ENCODE measurements at regions not wholly inside any gene's neighbourhood (a gene's known extent, or its start where the extent isn't known, plus 50 kb on each side); places are given as distances from the start of the nearest gene placed in this dataset.

DNA sequence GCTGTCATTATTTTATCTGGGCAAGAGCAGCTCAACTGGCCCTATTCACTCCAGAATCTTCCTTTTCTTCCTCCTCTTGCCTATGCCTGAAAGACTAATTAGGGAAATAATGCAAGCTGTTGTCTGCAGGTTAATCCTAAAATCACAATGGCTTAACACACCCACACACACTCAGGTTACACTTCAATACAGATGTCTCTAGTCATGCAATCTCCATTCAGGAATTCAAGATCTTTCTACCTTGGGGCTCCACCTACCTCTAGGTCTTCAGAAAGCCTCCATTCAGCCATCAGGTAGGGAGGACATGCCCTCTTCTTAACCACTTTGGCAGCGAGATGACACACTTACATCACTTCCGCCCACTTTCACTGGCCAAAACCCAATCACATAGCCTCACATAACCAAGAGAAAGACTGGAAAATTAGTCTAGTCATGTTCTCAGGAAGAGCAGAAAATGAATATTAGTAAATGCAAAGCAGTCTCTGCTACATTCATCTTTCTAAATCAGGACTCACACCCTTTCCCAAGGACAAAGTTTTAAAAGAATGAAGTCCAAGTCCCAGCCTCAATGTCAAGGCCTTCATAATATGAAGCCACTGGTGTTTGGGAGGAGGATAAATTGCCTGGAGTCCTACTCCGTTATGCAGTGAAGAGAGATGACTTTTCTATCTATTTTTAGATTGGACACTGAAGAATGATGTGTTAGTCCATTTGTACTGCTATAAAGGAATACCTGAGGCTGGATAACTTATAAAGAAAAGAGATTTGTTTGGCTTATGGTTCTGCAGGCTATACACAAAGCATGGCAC, 428.1 kb downstream of the EFNA5 start:
- Mint-ChIP-seq H3K9me3 (ENCODE audit: insufficient read depth) (no peaks in the 10 kb centered on the region), H3K27me3 (no peaks in the 10 kb centered on the region), H3K4me1 (no peaks in the 10 kb centered on the region), H3K4me3 (no peak overlapping the region), H3K27ac (no peak overlapping the region)
- Histone ChIP-seq H3K9me3 (ENCODE audit: control extremely low read depth in 1 of 3, control insufficient read depth in 2 of 3, insufficient read depth in 1 of 3, low read length in 2 of 3) (no peaks in the 10 kb centered on the region), H3K27ac (ENCODE audit: low read length in 2 of 2) (no peak overlapping the region), H3K9ac (ENCODE audit: low read length) (no peak overlapping the region), H3K27me3 (replicated peaks in 1 of 4; ENCODE audit: control extremely low read depth in 1 of 4, control insufficient read depth in 3 of 4, insufficient read depth in 4 of 4, low read length in 3 of 4) (no peaks in the 10 kb centered on the region), H3K4me1 (ENCODE audit: control insufficient read depth in 2 of 2, insufficient read depth in 2 of 2, low read length in 2 of 2) (no peaks in the 10 kb centered on the region), H3K4me2 (replicated peaks; ENCODE audit: low read depth, low read length, poor library complexity, severe bottlenecking) (no peak overlapping the region), H3K79me2 (ENCODE audit: control insufficient read depth, insufficient read depth, low read length) (no peaks in the 10 kb centered on the region), H2AFZ (ENCODE audit: insufficient read depth, low read depth, low read length, poor library complexity, severe bottlenecking) (no peak overlapping the region), H3K4me3 (ENCODE audit: control extremely low read depth in 1 of 5, extremely low read depth in 1 of 5, insufficient read depth in 1 of 5, low read depth in 2 of 5, low read length in 4 of 5) (no peak overlapping the region), H3K36me3 (replicated peaks in 1 of 2; ENCODE audit: control extremely low read depth in 1 of 2, control insufficient read depth in 1 of 2, extremely low read depth in 1 of 2, insufficient read depth in 2 of 2, low read length in 1 of 2) (no peaks in the 10 kb centered on the region), H4K20me1 (ENCODE audit: control insufficient read depth, insufficient read depth, low read length, poor library complexity, severe bottlenecking) (no peaks in the 10 kb centered on the region)
- POLR2A ChIA-PET, result no interaction called here
- CTCF ChIA-PET, result no interaction called here
- no CpG with 5 or more reads among the region's 3 CpGs for WGBS (ENCODE audit: insufficient coverage)
- DNase-seq (no peak), ATAC-seq (ENCODE audit: low read depth) (no peak)
- intact Hi-C loops (cut with micrococcal nuclease), result no loop called here
- TF ChIP-seq, protein P1, sequence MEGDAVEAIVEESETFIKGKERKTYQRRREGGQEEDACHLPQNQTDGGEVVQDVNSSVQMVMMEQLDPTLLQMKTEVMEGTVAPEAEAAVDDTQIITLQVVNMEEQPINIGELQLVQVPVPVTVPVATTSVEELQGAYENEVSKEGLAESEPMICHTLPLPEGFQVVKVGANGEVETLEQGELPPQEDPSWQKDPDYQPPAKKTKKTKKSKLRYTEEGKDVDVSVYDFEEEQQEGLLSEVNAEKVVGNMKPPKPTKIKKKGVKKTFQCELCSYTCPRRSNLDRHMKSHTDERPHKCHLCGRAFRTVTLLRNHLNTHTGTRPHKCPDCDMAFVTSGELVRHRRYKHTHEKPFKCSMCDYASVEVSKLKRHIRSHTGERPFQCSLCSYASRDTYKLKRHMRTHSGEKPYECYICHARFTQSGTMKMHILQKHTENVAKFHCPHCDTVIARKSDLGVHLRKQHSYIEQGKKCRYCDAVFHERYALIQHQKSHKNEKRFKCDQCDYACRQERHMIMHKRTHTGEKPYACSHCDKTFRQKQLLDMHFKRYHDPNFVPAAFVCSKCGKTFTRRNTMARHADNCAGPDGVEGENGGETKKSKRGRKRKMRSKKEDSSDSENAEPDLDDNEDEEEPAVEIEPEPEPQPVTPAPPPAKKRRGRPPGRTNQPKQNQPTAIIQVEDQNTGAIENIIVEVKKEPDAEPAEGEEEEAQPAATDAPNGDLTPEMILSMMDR (IDR thresholded peaks at IDR 0.05), result no peak
- no peak for TF ChIP-seq EZH2 (IDR thresholded peaks at IDR 0.05; ENCODE audit: borderline replicate concordance, insufficient read depth, low read depth, low read length, poor library complexity, severe bottlenecking)

- no peaks in the 10 kb centered on the region for H3K9me3 ChIP-seq (ENCODE audit: control extremely low read depth in 1 of 3, control insufficient read depth in 2 of 3, insufficient read depth in 1 of 3, low read length in 2 of 3)
- no peak overlapping the region for H2AFZ ChIP-seq (ENCODE audit: insufficient read depth, low read depth, low read length, poor library complexity, severe bottlenecking)
- H3K4me2 ChIP-seq (replicated peaks; ENCODE audit: low read depth, low read length, poor library complexity, severe bottlenecking), result no peak overlapping the region
- no peaks in the 10 kb centered on the region for H3K27me3 ChIP-seq (replicated peaks in 1 of 4; ENCODE audit: control extremely low read depth in 1 of 4, control insufficient read depth in 3 of 4, insufficient read depth in 4 of 4, low read length in 3 of 4)
- ATAC-seq (ENCODE audit: low read depth) (no peak), DNase-seq (no peak)
- TF ChIP-seq, protein P1 (IDR thresholded peaks at IDR 0.05), result no peak
- TF ChIP-seq EZH2 (IDR thresholded peaks at IDR 0.05; ENCODE audit: borderline replicate concordance, insufficient read depth, low read depth, low read length, poor library complexity, severe bottlenecking), result no peak
- POLR2A ChIA-PET, result no interaction called here
- no peak overlapping the region for H3K27ac ChIP-seq (ENCODE audit: low read length in 2 of 2)
- no peak overlapping the region for H3K4me3 Mint-ChIP-seq
- CTCF ChIA-PET, result no interaction called here
- H3K27ac Mint-ChIP-seq, result no peak overlapping the region
- no peak overlapping the region for H3K4me3 ChIP-seq (ENCODE audit: control extremely low read depth in 1 of 5, extremely low read depth in 1 of 5, insufficient read depth in 1 of 5, low read depth in 2 of 5, low read length in 4 of 5)
- no peaks in the 10 kb centered on the region for H4K20me1 ChIP-seq (ENCODE audit: control insufficient read depth, insufficient read depth, low read length, poor library complexity, severe bottlenecking)
- H3K4me1 Mint-ChIP-seq, result no peaks in the 10 kb centered on the region
- intact Hi-C loops (cut with micrococcal nuclease), result no loop called here
- H3K9ac ChIP-seq (ENCODE audit: low read length), result no peak overlapping the region
- no peaks in the 10 kb centered on the region for H3K4me1 ChIP-seq (ENCODE audit: control insufficient read depth in 2 of 2, insufficient read depth in 2 of 2, low read length in 2 of 2)
- H3K79me2 ChIP-seq (ENCODE audit: control insufficient read depth, insufficient read depth, low read length), result no peaks in the 10 kb centered on the region
- H3K27me3 Mint-ChIP-seq, result no peaks in the 10 kb centered on the region
- H3K36me3 ChIP-seq (replicated peaks in 1 of 2; ENCODE audit: control extremely low read depth in 1 of 2, control insufficient read depth in 1 of 2, extremely low read depth in 1 of 2, insufficient read depth in 2 of 2, low read length in 1 of 2), result no peaks in the 10 kb centered on the region
- H3K9me3 Mint-ChIP-seq (ENCODE audit: insufficient read depth), result no peaks in the 10 kb centered on the region
- WGBS (ENCODE audit: insufficient coverage), result no CpG with 5 or more reads among the region's 1 CpG
These were observed 428.9 kb downstream of the EFNA5 start for GRCh38 chr5:107241841-107242240.
